NB4 (cell line): ENCODE measurements at regions not wholly inside any gene's neighbourhood (a gene's known extent, or its start where the extent isn't known, plus 50 kb on each side); places are given as distances from the start of the nearest gene placed in this dataset.

ENCODE experiments used
- CTCF ChIP-seq: IDR thresholded peaks from one replicate; pipeline ENCODE4 v1.5.1; 2012; ENCODE audit warnings: low read depth, low read length
- POLR2A ChIP-seq: IDR thresholded peaks from 2 replicates; pipeline ENCODE4 v1.6.1; 2011; ENCODE audit warnings: mild to moderate bottlenecking; ENCODE audit not compliant: insufficient read length; ENCODE audit errors: extremely low read depth

DNA sequence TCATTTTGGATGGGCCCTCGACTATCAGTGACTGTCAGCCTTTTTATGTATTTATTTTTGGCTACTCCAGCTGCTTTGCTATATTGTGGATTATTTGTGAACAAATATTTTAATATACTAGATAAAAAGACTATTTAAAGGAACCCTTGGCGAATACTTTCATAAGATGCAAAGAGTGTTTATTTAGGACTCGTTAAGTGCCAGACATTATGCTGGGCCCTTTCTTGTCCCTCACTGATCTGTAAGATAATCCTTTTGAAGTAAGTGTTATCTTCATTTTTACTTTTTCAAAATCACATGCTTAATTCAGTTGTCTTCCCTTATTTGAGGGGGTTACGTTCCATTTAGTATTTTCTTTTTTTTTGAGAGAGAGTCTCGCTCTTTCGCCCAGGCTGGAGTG, 376.8 kb upstream of the C2CD4B start:
- no peak for TF ChIP-seq CTCF
- TF ChIP-seq POLR2A, result no peak
